Activated T-cell treated with anti-CD3 and anti-CD28 coated beads, Interleukin-2, amount 50 U/mL, for 4 hours (primary cell): ENCODE measurements at regions not wholly inside any gene's neighbourhood (a gene's known extent, or its start where the extent isn't known, plus 50 kb on each side); places are given as distances from the start of the nearest gene placed in this dataset.
"Not testable (repeated sequence)": the region's sequence is repeated elsewhere in the genome, so short reads cannot be mapped to it uniquely, and the experiment has no call there.

ENCODE experiments used
- ATAC-seq, 2 donors: fragments of 200-7000 bp; cut with Tn5 transposase; one replicate each; pipeline ENCODE4 v1.10.0; 2021
- DNase-seq: peaks from one replicate; pipeline ENCODE4 v3.0.0-alpha.2; 2020
- H3K27me3 Mint-ChIP-seq: one replicate; pipeline ENCODE4 v1.8.0; 2021; ENCODE audit warnings: low read depth, mixed read lengths
- H3K36me3 Mint-ChIP-seq: one replicate; pipeline ENCODE4 v1.8.0; 2022; ENCODE audit warnings: mixed read lengths; ENCODE audit not compliant: insufficient read depth
- H3K4me1 Mint-ChIP-seq: one replicate; pipeline ENCODE4 v1.8.0; 2021; ENCODE audit warnings: low read depth, mixed read lengths
- H3K4me3 Mint-ChIP-seq: one replicate; pipeline ENCODE4 v1.8.0; 2021; ENCODE audit warnings: mild to moderate bottlenecking, moderate library complexity, mixed read lengths
- H3K9me3 Mint-ChIP-seq: one replicate; pipeline ENCODE4 v1.8.0; 2021; ENCODE audit warnings: mixed read lengths

- H3K4me1 Mint-ChIP-seq, H3K9me3 Mint-ChIP-seq, ATAC-seq, H3K36me3 Mint-ChIP-seq, H3K4me3 Mint-ChIP-seq, H3K27me3 Mint-ChIP-seq, DNase-seq: not testable (repeated sequence)
Observed at GRCh38 chr14:105708251-105709134, 182.1 kb downstream of the TMEM121 start.

- Mint-ChIP-seq H3K9me3 (no peaks in the 10 kb centered on the region), H3K36me3 (no peaks in the 10 kb centered on the region), H3K4me3 (no peak overlapping the region), H3K4me1 (no peaks in the 10 kb centered on the region), H3K27me3 (no peaks in the 10 kb centered on the region)
- DNase-seq (no peak), ATAC-seq (no peak)
Observed at GRCh38 chr14:105709281-105710118, 183.1 kb downstream of the TMEM121 start.

DNA sequence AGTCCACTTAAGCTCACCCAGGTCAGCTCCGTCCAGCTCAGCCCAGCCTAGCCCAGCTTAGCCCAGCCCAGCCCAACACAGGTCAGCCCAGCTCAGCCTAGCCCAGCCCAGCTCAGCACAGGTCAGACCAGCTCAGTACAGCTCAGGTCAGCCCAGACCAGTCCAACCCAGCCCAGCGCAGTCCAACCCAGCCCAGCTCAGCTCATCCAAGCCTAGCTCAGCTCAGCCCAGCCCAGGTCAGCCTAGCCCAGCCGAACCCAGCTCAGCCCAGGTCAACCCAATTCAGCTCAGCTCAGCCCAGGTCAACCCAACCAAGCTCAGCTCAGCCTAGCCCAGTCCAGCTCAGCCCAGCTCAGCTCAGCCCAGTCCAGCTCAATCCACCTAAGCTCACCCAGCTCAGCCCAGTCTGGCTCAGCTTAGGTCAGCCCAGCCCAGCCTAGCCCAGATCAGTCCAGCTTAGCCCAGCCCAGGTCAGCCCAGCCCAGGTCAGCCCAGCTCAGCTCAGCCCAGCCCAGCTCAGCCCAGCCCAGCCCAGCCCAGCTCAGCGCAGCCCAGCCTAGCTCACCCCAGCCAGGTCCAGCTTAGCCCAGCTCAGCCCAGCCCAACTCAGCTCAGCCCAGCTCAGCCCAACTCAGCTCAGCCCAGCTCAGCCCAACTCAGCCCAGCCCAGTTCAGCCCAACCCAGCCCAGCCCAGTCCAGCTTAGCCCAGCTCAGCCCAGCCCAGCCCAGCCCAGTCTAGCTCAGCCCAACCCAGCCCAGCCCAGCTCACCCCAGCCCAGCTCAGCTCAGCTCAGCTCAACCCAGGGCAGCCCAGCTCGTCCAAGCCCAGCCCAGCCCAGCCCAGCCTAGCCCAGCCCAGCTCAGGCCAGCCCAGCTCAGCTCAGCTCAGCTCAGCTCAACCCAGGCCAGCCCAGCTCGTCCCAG is 184.0 kb downstream of the TMEM121 start:
- DNase-seq (no peak), ATAC-seq (no peak)
- H3K27me3 Mint-ChIP-seq, result no peaks in the 10 kb centered on the region
- no peaks in the 10 kb centered on the region for H3K4me1 Mint-ChIP-seq
- no peaks in the 10 kb centered on the region for H3K36me3 Mint-ChIP-seq
- no peaks in the 10 kb centered on the region for H3K9me3 Mint-ChIP-seq
- H3K4me3 Mint-ChIP-seq, result no peak overlapping the region

DNA sequence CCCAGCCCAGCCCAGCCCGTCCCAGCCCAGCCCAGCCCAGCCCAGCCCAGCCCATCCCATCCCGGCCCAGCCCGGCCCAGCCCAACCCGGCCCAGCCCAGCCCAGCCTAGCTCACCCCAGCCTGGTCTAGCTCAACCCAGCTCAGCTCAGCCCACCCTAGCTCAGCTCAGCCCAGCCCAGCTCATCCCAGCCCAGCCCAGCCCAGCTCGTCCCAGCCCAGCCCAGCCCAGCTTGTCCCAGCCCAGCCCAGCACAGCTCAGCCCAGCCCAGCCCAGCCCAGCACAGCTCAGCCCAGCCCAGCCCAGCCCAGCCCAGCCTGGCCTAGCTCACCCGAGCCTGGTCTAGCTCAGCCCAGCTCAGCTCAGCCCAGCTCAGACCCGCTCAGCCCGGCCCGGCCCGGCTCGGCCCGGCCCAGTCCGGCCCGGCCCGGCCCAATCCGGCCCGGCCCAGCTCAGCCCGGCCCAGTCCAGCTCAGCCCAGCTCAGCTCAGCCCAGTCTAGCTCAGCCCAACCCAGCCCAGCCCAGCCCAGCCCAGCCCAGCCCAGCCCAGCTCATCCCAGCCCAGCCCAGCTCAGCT is 184.7 kb downstream of the TMEM121 start:
- Mint-ChIP-seq H3K9me3 (no peaks in the 10 kb centered on the region), H3K36me3 (no peaks in the 10 kb centered on the region), H3K27me3 (no peaks in the 10 kb centered on the region), H3K4me3 (no peak overlapping the region), H3K4me1 (no peaks in the 10 kb centered on the region)
- DNase-seq, result no peak
- no peak for ATAC-seq

DNA sequence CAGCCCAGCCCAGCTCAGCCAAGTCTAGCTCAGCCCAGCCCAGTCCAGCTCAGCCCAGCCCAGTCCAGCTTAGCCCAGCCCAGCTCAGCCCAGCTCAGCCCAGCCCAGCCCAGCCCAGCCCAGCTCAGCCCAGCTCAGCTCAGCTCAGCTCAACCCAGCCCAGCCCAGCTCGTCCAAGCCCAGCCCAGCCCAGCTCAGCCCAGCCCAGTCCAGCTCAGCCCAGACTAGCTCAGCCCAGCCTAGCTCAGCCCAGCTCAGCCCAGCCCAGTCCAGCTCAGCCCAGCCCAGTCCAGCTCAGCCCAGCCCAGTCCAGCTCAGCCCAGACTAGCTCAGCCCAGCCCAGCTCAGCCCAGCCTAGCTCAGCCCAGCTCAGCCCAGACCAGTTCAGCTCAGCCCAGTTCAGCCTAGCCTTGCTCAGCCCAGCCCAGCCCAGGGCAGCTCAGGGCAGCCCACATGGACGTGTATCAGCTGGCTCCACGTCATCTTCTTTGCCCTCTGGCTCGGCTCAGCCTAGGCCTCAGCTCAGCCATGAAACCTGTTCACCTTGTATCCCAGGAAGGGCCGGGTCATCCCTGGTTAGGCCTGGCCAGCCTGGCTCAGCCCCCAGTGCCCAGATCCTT is 185.6 kb downstream of the TMEM121 start:
- no peaks in the 10 kb centered on the region for H3K27me3 Mint-ChIP-seq
- H3K36me3 Mint-ChIP-seq, result no peaks in the 10 kb centered on the region
- DNase-seq, result no peak
- H3K4me3 Mint-ChIP-seq, result no peak overlapping the region
- H3K9me3 Mint-ChIP-seq, result no peaks in the 10 kb centered on the region
- no peaks in the 10 kb centered on the region for H3K4me1 Mint-ChIP-seq
- no peak for ATAC-seq

DNA sequence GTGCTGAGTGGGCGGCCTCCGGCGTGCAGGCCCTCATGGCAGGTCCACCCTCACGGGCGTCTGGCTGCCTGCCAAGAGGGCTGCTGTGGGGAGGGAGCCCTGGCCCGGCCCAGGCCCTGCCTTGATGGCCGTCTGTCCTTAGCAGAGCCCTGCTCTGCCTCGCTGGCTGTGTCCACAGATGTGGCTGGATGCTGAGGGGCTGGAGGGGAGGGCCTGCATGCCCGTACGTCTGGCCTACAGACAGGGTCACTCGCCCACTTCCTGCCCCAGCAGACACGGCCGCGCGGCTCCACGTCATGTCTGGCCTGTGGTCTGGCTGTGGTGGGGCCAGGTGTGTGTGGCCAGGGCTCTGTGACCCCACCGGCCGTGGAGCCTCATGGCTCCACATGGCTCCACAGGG is 186.3 kb downstream of the TMEM121 start:
- not testable (repeated sequence) for H3K36me3 Mint-ChIP-seq, DNase-seq, H3K4me1 Mint-ChIP-seq, H3K9me3 Mint-ChIP-seq, H3K4me3 Mint-ChIP-seq, H3K27me3 Mint-ChIP-seq, ATAC-seq

DNA sequence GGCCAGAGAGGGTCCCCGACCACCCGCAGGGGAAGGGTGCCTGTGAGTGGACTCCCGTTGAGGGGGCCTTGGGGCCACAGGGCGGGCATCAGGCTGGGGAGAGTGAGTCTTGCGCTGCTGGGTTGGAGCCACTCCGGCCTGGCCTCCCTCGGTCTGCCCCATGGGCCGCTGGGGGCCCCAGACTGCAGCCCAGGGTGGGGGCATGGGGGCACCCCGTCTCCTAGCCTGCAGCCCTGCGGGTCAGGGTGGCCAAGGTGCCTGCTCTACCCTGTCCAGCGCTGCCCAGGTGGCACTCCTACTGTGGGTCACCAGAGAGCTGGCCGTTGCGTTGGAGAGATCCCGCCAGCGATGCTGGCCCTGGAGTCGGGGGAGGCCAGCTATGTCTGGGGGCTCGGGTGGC is 186.8 kb downstream of the TMEM121 start:
- ATAC-seq, H3K4me3 Mint-ChIP-seq, DNase-seq, H3K4me1 Mint-ChIP-seq, H3K27me3 Mint-ChIP-seq, H3K36me3 Mint-ChIP-seq, H3K9me3 Mint-ChIP-seq: not testable (repeated sequence)

GRCh38 chr14:105713836-105714235 is 187.5 kb downstream of the TMEM121 start:
- not testable (repeated sequence) for ATAC-seq, DNase-seq, H3K4me3 Mint-ChIP-seq, H3K9me3 Mint-ChIP-seq, H3K27me3 Mint-ChIP-seq, H3K4me1 Mint-ChIP-seq, H3K36me3 Mint-ChIP-seq

- not testable (repeated sequence) for DNase-seq, H3K4me3 Mint-ChIP-seq, H3K4me1 Mint-ChIP-seq, H3K27me3 Mint-ChIP-seq, ATAC-seq, H3K9me3 Mint-ChIP-seq, H3K36me3 Mint-ChIP-seq
Observed at GRCh38 chr14:105718787-105719186, 192.4 kb downstream of the TMEM121 start.

DNA sequence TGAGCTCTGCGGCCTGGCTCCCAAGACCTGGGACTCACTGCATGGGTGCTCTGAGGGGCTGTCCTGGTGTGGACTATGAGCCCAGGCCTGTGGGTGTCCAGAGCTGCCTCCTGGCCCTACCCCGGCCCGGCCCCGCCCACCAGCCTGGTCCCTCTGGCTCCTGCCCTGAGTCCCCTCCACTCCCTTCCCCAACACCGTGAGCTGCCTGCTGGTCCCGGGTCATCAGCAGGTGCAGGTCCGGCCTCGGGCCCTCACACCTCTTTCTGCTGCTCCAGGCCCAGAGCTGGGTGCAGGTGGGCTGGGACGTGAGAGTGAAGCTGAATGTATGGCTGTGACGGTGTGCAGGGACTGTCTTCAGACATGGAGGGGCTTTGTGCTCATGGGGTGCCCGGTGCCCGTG is 193.7 kb downstream of the TMEM121 start:
- H3K4me3 Mint-ChIP-seq, H3K36me3 Mint-ChIP-seq, H3K27me3 Mint-ChIP-seq, H3K9me3 Mint-ChIP-seq, H3K4me1 Mint-ChIP-seq, ATAC-seq, DNase-seq: not testable (repeated sequence)

GRCh38 chr14:105720852-105721601 is 194.6 kb downstream of the TMEM121 start:
- not testable (repeated sequence) for ATAC-seq, H3K27me3 Mint-ChIP-seq, H3K36me3 Mint-ChIP-seq, DNase-seq, H3K4me3 Mint-ChIP-seq, H3K9me3 Mint-ChIP-seq, H3K4me1 Mint-ChIP-seq

DNA sequence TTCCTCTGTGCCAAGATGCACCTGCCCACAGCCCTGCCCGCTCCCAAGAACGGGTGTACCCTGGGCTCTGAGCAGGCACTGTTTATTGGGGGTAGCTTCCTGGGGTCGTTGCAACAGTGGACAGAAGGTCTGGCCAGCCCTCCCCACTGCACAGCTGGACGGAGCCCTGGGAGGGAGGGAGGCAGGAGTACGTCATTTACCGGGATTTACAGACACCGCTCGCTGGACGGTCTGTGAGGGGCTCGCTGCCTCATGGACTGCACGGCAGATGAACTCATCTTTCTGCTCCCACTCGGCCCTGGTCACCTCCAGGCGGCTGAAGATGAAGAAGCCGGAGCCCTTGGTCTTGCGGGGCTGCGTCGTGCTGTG is 195.2 kb downstream of the TMEM121 start:
- H3K4me3 Mint-ChIP-seq, DNase-seq, ATAC-seq, H3K4me1 Mint-ChIP-seq, H3K9me3 Mint-ChIP-seq, H3K27me3 Mint-ChIP-seq, H3K36me3 Mint-ChIP-seq: not testable (repeated sequence)
